GM19397 (cell line): ENCODE measurements at regions not wholly inside any gene's neighbourhood (a gene's known extent, or its start where the extent isn't known, plus 50 kb on each side); places are given as distances from the start of the nearest gene placed in this dataset.

ENCODE experiments used
- ATAC-seq: cut with Tn5 transposase; IDR thresholded peaks from one replicate; pipeline ENCODE4 v1.9.1; 2021; ENCODE audit warnings: mild to moderate bottlenecking, moderate library complexity; ENCODE audit not compliant: unreplicated experiment

DNA sequence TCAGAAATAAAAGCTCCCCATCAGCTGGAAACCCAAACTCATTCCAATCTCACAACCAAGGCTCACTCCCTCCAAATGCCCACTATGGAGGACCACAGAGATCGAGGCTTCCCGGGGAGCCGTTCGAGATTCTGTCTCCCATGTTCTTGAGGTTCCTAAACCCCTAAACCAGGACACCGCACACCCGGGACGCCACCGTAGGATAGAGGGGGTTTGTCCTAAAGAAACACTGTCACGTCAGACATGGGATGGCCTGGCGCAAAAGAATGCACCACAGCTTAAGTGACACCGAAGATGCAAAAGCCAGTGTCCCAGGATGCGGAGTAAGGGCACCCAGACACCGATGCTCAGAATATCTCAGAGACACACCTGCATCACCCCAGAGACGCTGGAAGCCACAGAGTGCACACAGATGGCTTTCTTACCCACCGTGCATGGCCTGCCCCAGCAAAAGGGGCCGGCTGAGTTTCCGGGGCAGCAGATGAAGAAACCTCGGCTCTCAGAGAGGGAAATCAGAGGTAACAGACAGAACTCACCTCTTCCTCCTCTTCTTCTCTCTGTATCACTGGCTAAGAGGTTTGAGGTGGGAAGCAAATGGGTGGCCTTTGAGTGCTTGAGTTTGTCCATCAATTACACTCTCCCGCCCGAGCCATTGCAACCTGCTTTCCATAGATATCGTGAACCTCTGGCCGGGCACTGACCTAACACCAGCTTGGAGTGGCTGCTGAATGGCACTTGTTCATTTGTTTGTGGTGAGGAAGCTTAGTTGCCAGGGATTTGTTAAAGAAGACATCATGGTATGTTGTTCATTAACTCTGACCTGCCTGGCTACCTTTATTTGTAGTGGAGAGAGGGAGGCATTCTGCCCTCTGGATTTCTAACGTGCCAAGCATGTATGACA, 65.1 kb upstream of the TNRC6C start:
- ATAC-seq = no peak

DNA sequence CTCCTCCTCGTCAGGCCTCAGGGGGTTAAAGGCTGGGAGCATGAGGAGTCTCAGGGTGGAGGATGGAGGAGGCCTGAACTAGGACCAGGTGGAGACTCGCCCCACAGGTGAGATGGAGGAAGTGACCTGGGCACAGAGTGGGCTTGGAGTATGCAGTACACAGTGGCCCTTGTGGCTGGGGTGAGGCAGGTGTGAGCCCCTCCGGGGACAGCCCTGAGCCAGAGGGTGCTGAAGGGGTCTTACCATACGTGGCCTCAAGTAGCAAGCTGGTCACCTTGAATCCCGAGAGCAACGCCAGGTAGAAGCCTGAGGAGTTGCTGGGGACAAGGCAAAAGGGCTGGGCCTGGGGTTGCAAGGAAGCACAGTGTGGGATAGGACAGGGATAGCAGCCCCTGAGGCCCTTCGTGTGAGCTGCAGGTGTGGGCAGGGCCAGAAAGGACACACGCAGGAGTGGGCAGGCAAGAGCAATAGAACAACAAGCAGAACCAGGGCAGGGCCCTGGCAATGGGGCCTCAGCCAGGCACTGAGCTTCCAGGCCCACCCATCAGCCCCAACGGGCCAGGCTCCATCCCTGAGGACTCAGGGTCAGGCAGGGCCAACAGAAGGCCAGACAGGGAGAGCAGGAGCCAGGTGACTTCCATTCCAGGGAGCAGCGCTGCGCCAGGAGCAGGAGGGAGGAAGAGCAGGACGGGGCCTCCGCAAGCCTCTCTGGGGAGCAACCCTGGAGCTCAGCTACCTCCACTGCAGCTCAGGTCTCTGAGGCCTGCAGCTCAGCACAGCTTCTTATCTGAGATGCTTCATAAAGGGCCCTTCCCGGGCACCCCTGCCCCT, 64.2 kb upstream of the TNRC6C start:
- no peak for ATAC-seq

DNA sequence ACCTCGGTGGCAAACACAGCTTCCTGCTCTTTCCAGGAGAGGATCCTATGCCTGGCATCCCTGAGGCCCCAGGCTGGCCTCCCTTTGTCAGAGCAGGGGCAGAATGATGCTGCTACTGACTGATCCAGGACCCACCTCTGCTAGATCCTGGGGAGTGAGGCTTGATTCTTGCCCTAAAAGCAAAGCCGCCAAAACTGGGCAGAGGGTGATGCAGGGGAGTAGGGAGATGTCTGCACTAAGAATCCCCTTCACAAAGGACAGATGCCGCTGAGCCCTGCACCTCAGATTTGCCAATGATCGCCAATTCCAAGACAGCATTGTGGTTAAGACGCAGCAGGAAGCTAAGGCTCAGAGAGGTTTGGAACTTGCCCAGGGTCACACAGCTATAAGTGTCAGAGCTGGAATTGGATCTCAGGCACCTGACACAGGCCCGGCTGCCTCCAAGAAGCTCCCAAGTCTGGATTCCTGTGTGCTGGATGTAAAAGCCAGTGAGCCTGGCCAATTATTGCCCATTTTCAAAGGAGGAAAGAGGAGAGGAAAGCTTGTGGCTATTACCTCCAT, 60.7 kb upstream of the TNRC6C start:
- ATAC-seq = no peak

DNA sequence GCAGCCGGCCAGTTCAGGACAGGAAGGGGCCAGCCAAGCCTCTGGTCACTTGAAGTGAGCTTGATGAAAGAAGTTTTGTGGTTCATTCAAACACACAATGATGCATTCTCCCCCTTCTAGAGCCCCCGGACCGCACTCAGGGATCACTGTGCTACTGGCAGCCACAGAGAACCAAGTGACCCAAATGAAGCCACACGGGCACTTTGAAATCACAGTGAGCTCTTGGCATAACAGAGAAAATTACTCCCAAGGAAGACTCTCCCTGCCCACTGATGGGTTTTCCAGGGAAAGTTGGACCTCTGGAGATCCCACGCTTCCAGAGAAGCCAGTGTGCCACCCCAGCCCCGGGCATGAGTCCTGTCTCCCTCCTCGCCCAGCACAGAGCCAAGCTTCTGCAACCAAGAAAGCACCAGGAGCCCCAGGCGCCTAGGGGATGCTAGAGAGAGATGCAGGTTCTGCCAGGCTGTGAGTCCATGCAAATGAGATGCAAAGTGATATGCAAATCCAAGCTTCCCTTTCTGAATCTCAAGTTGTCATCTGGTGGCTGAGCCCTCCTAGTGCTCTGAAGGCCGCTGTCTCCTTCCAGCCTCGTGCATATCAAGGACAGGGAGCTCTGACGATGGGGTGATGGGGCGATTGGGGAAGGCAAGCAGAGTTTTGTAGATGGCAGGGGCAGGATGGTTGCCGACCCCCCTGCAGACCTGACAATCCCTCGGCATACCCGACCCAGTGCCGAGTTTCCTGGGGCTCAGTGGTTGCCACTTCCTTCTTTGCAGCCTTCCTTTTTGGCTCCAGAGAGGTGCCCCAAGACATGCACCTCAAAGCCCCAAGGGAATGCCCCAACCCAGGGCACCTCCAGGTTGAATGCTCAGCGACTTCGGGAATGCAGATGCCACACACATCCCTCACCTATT, 59.7 kb upstream of the TNRC6C start:
- ATAC-seq = no peak

DNA sequence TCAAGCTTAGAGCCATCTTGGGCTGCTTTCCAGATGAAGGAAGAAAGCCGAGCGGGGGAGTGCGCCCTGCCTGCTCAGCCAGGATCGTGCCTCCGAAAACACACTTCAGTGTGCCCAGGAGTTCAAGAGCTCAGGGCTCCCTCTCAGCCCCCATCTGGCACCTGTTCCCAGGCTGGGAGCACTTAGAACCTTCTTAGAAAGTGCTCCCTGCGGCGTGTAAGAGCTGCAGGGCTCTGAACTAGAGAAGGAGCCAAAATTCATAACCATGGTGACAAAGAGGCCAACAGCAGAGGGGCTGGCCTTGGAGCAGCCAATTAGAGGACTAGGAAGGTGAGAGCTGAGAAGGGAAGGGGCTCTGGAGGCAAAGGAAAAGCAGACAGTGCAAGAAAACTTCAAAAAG, 59.0 kb upstream of the TNRC6C start:
- ATAC-seq = no peak

DNA sequence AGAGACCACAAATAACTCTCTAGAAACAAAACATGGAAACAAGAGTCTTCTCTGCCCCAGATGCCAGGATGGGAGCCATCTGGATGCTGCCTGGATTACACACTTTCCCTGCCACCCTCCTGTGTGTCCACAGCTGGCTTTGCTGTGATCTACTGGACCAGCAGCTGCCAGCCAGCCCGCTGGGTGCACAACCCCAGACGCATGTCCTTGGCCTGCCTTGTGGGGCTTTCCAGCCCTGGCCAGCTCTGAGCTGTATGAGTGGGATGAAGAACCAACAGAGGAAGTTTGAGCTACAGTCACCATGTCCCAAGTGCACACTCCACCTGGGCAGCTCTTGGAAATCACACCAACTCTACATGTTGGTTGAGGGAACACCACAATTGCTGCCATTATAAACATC, 57.0 kb upstream of the TNRC6C start:
- ATAC-seq = no peak

DNA sequence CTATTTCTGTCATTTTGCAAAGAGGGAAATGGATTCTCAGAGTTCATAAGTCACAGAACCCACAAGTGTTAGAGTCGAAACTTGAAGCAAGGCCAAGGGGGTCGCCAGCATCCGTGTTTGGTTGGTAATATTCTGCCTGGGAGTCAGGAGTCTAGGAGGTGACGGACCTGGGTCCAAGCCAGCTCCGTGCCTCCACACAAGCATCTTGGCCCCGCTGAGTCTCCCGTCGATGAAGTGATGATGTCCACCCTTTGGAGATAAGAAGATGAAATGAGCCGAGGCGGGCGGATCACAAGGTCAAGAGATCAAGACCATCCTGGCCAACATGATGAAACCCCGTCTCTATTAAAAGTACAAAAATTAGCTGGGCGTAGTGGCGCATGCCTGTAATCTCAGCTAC, 53.2 kb upstream of the TNRC6C start:
- no peak for ATAC-seq

DNA sequence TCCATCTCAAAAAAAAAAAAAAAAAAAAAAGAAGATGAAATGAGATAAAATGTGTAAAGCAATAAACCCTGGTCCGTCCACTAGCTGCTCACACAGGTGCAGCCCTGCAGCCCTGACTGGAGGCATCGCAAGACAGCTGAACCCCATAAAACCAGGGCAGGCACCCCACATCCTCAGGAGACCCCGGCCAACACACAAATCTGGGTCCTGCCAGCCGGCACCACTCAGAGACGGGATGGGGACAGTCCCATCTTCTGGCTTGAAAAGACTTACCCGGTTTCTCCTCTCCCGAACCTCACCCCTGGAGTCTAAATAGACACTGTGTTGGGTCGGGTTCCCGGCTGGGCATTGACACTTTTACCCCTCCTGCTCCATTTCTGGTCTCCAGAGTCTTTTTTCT, 52.7 kb upstream of the TNRC6C start:
- no peak for ATAC-seq

DNA sequence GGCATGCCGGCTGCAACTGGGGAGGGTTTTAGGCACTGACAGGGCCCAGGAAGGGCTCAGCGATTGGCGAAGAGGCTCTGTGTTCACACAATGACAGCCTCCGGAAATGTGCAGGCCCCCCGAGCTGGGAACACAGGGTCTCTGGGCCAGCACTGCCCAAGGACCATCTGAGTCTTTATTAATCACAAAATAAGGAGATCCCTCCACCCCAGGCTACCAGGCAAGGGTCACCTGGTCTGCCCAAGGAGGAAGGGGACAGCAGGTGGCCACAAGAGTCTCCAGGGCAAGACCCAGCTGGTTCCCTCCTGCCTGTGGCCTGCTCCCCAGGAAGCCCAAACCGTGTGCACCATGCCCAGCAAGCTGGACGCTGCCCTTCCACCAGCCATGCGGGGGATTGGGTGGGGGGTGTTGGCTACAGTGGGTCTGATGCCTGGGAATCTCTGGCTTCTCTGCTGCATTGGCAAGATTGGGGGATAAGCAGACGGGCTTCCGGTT, 52.1 kb upstream of the TNRC6C start:
- no peak for ATAC-seq

DNA sequence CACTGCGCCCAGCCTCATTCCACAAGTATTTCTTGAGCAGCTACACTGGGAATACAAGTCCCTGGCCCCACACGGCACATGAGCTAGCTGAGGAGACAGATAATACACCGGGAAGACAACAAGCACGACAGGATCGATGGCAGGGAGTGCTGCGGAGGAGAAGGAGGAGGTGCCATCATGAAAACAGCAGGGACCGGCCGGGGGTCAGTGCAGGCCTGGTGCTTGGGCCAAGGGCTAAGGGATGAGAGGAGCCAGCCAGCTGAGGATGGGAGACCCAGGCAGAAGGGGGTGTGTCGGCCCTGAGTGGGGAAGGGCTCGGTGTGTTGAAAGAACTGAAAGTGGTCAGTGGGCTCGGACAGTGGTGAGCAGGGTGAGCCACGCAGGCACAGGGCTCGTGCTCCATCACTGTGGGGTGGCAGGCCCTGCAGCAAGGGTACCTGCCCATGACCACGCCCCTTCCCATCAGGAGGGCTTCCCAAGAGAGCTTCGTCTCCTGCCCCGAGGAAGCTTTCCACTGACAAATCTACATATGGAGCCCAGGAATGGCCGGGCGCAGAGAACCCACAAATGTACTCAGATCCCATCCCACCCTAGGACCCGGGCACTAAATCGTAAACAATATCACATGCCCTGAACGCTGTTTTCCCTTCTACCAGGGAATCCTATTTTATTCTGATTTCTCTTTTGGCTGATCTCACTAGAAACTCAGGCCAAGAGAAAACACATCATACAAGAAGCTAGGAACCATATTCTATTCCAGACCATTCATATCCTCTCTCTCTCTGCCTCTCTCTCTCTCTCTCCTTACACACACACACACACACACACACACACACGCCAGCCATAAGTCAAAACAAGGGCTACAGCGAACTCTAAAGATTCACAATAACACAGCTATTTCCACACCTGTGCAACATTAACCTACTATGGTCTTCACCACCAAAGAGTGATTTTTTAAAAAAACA, 50.7 kb upstream of the TNRC6C start:
- no peak for ATAC-seq

DNA sequence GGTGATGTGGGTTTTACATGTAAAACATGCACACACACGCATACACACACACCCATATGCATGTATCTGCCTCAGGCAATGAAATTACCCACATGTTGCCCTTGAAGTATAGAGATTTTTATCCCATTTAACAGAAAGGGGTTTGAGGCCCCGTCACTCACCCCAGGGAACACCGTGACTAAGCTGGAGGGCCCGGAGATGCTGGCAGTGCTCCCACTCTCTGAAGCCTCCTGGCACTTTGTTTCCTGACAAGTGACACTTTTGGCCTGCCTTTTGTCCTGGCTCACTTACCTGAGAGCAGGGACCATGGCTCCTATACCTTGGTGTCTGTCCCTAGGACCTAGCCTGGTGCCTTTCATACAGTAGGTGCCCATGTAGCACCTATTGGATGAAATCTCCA, 50.0 kb upstream of the TNRC6C start:
- no peak for ATAC-seq
